Epithelial cell of proximal tubule (primary cell): ENCODE measurements at regions not wholly inside any gene's neighbourhood (a gene's known extent, or its start where the extent isn't known, plus 50 kb on each side); places are given as distances from the start of the nearest gene placed in this dataset.

Experiments used
- DNase-seq: peaks from one replicate; pipeline ENCODE4 v3.0.0-alpha.2; 2011; ENCODE audit warnings: low read depth
- H3K4me3 ChIP-seq: 2 replicates; pipeline ENCODE4 v1.5.1; 2011; ENCODE audit warnings: low read depth, mild to moderate bottlenecking, low read length
- CTCF ChIP-seq: conservative IDR thresholded peaks from 2 replicates; pipeline ENCODE4 v1.5.1; 2012; ENCODE audit warnings: low read depth, mild to moderate bottlenecking, low read length

- no peak overlapping the region for H3K4me3 ChIP-seq
- TF ChIP-seq CTCF: no peak
- DNase-seq: no peak
Measured at GRCh38 chr5:16238018-16238417, 58.4 kb upstream of the MARCHF11 start.

- H3K4me3 ChIP-seq: no peak overlapping the region
- no peak for TF ChIP-seq CTCF
- no peak for DNase-seq
Measured at GRCh38 chr5:16234598-16234997, 55.0 kb upstream of the MARCHF11 start.

GRCh38 chr5:16233730-16234129 lies 54.1 kb upstream of the MARCHF11 start:
- no peak for DNase-seq
- TF ChIP-seq CTCF: no peak
- no peak overlapping the region for H3K4me3 ChIP-seq

GRCh38 chr5:16229357-16229940 lies 49.9 kb upstream of the MARCHF11 start:
- DNase-seq: no peak
- H3K4me3 ChIP-seq: no peak overlapping the region
- TF ChIP-seq CTCF: no peak
